Liver (tissue), 3 donors: ENCODE measurements at regions not wholly inside any gene's neighbourhood (a gene's known extent, or its start where the extent isn't known, plus 50 kb on each side); places are given as distances from the start of the nearest gene placed in this dataset.

Source experiments
- CTCF ChIP-seq: fragments of 150-350 bp; IDR thresholded peaks from 2 replicates; pipeline ENCODE4 v1.5.1; 2017; ENCODE audit warnings: improper control_type of control experiment, low read depth, low read length; ENCODE audit not compliant: missing input control
- TAF1 ChIP-seq: conservative IDR thresholded peaks from 2 replicates; pipeline ENCODE4 v1.6.1; 2016; ENCODE audit warnings: antibody characterized with exemption, mild to moderate bottlenecking
- donor health status: healthy.
- donor health status: healthy.

- TF ChIP-seq CTCF (no peak), TAF1 (no peak)
Measured at GRCh38 chr12:66739266-66739665, 60.4 kb upstream of the GRIP1 start.
